GM21737 (cell line): ENCODE measurements at regions not wholly inside any gene's neighbourhood (a gene's known extent, or its start where the extent isn't known, plus 50 kb on each side); places are given as distances from the start of the nearest gene placed in this dataset.

ENCODE experiments used
- ATAC-seq: cut with Tn5 transposase; IDR thresholded peaks from one replicate; pipeline ENCODE4 v1.9.1; 2021; ENCODE audit warnings: mild to moderate bottlenecking, moderate library complexity; ENCODE audit not compliant: unreplicated experiment

- ATAC-seq: no peak
Observed at GRCh38 chr15:62726461-62726860, 316.1 kb upstream of the TPM1 start.

DNA sequence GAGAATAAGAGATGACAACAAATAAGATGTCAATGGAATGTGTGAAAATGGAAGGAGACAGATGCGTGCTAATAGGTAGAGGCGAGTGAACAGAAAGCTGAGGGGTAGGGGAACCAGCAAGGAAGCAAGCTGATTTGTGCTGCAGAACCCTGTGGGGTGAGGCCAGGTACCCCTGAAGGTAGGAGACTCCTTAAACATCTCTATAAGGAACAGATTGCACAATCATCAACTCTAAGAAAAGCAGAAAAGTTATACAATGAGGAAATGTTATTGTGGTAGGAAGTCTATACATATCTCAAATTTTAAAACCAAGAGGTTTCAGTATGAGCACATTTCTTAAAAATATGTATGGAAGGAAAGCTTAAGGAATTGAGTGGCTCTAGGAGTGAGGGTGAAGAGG lies 315.0 kb upstream of the TPM1 start:
- no peak for ATAC-seq

DNA sequence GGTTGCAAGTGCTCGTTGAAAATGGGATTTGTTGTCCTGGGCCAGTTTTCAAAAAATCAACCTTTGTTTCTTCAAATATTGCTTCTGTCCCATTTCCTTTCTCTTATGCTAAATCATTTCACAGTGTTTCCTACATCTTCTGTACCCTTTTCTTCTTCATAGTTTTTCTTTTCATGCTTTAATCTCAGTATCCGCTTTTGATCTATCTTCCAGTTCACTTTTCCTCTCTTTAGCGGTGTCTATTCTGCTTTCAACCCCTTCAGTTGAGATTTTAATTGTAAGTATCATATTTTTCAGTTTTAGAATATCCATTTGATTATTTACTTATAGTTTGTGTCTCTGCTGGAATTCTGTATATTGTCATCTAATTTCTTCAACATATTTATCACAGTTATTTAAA lies 311.7 kb upstream of the TPM1 start:
- ATAC-seq: no peak

DNA sequence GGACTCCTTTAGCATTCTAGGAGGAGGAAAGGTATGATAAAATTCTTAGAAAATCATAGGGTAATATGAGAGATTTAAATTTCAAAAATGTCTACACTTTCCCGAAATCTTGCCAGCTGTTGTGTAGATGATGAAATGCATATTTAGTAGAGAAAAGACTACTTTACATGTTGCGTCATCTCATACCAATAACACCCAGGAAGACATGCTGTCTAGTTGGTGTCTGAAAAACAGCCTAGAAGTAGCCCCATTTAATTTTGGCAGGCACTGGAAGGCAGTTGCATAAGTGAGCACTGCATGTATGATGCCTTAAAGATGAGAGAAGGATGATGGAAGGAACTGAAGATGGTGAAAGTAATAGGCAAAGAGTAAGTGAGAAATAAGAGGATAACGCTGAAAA lies 310.5 kb upstream of the TPM1 start:
- ATAC-seq: no peak

DNA sequence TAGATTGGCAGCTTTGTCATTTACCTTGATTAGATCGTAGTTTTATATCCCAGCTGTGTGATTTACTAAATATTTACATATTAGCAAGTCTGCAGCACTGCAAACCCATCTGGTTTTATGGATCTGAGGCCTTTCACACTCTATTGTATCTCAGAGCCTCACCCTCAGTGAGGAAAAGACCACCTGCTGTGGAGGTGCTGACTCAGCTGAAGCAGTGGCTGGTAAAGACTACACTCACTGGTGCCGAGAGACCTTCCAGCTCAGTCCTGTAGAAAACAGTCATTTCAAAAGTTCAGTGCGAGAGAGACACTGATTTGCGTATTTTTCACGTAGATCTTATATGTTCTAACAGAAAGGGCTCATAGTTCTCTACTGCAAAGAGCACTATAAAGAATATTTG lies 307.8 kb upstream of the TPM1 start:
- no peak for ATAC-seq

DNA sequence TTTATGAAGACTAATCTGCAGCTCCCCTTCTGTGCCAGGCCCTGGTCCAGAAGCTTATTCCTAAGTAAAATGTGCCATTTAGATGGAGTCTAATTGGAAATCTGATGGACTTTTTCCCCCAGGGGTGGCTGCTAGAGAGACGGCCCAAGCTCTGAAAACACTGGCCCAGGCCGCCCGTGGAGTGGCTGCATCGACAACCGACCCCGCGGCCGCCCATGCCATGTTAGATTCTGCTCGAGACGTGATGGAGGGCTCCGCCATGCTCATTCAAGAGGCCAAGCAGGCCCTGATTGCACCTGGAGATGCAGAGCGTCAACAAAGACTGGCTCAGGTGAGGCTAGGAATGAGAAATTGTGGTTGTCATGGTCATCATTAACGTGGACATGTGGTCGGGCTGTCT lies 305.8 kb upstream of the TPM1 start:
- no peak for ATAC-seq

GRCh38 chr15:62737551-62737950 lies 305.0 kb upstream of the TPM1 start:
- no peak for ATAC-seq

- ATAC-seq: no peak
Observed at GRCh38 chr15:62739082-62739481, 303.5 kb upstream of the TPM1 start.

GRCh38 chr15:62739507-62739906 lies 303.0 kb upstream of the TPM1 start:
- ATAC-seq: no peak

DNA sequence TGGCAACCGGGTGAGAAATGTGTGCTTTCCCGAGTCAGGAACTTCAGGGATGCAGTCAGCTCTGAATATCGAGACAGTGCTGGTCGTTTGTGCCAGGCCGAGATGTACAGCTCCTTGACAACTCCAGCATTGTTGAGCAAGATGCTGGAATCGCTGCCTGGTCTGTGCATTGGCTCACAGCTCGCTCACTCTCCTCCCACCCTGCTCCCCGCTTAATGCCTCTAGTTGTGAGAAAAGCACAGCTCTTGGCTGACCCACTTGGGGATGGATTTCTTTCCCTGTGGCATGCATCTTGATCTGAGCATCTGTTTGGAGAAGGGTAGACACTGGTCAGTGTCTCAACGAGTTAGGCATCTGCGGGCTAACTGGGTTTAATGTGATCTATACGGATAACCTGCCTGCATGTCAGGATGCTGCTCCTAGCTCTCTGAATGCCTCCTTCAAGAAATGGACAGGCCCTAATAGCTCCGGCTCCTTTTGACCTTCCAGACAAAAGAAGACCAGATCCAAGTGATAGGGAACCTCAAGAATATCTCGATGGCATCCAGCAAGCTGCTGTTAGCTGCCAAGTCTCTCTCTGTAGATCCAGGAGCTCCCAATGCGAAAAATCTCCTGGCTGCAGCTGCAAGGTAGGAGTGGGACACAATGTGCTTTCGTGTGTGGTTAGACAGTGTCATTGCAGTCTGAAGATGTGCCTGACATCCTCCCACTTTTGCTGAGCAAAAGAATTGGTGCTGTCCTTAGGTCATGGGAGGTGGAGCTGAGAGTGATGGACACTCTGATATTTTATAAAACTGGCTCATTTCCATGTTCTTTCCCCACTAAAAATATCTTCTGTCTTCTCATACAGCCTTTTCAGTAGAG lies 302.2 kb upstream of the TPM1 start:
- no peak for ATAC-seq

DNA sequence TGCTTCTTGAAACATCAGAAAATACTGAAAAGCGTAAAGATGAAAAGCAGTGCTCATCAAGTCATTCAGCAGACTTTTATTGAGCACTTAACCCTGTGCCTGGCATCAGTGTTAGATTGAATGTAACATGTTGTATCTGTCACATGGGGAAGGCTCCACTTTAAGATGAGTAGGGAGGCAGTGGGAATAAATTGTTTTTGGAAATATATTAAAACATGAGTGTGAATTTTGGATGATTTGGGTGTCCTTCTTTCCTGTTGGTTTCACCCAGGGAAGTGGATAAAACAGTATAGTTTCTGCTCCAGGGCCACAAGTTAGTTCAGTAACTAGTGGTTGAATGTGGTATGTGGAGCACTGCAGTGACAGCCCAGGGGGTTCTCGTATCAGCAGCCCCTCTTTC lies 301.4 kb upstream of the TPM1 start:
- no peak for ATAC-seq

GRCh38 chr15:62742409-62743171 lies 300.0 kb upstream of the TPM1 start:
- ATAC-seq: no peak

- ATAC-seq: no peak
Observed at GRCh38 chr15:62745621-62746225, 296.8 kb upstream of the TPM1 start.

GRCh38 chr15:62748196-62748595 lies 294.4 kb upstream of the TPM1 start:
- ATAC-seq: no peak

- no peak for ATAC-seq
Observed at GRCh38 chr15:62749036-62749815, 293.3 kb upstream of the TPM1 start.

DNA sequence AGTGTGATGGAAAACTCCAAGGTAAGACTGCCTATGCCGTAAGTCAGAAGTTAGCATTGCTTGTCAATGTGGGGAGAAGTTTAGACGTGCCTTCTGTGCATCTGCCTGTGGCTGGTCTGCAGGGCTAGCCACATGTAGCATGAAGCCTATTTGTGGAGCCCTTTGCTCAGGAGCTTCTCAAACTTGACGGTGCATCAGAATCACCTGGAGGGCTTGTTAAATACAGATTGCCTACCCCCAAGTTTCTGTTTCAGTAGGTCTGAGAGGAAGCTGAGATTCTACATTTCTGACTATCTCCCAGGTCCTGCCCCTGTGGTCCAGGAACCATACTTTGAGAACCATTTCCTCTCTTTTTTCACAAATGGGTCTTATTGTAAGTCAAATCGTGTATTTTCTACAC lies 292.1 kb upstream of the TPM1 start:
- ATAC-seq: no peak

- no peak for ATAC-seq
Observed at GRCh38 chr15:62752657-62753517, 289.7 kb upstream of the TPM1 start.

DNA sequence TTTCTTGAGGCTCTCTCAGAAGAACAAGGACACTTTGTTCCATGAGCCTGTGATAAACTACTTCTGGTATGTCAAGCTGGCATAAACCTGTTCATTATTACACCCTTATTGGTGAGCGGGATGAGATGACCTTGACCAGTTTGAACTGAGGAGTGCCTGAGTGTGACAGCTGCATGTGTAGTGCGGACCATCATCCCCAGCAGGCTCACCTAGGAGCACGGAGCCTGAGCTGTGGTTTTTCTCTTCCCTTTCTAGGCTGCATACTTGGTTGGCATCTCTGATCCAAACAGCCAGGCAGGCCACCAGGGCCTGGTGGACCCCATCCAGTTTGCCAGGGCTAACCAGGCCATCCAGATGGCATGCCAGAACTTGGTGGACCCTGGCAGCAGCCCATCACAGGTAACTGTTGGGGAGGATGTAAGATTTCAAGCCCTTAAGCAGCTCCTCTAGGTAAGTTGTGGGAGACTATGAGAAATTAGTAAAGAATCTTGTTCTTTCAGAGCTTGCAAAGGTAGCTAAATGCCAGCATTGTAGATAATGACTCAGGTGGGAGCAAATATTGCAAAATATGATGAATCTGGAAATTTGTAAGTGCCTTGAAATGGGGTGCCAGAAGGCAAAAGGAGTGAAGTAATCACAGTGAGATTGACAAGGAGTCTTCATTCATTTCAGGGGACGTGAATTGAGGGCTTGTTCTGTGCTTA lies 288.9 kb upstream of the TPM1 start:
- no peak for ATAC-seq

- ATAC-seq: no peak
Observed at GRCh38 chr15:62756326-62756994, 286.1 kb upstream of the TPM1 start.
